HepG2 (cell line): ENCODE measurements at regions not wholly inside any gene's neighbourhood (a gene's known extent, or its start where the extent isn't known, plus 50 kb on each side); places are given as distances from the start of the nearest gene placed in this dataset.

Source experiments
- ATAC-seq: fragments of 200-7000 bp; cut with Tn5 transposase; 3 replicates; pipeline ENCODE4 v1.9.1; 2020; ENCODE audit warnings: mild to moderate bottlenecking, moderate library complexity
- BruUV-seq: library from RNA; stranded (reverse); fragments of 400-500 nt; replicated peaks from 2 replicates; lab custom pipeline; 2021; lab: Mats Ljungman, UMichigan
- CTCF ChIA-PET: fragments of 300-600 bp; formaldehyde crosslinking; extraction: SDS; loops from one replicate; lab custom pipeline; 2021; ENCODE audit warnings: low total read pairs, inconsistent platforms, low intra/inter-chr PET ratio; lab: Yijun Ruan, JAX
- POLR2A ChIA-PET: fragments of 350-600 bp; sonication (Branson Sonifier 250); formaldehyde crosslinking; loops from one replicate; lab custom pipeline; 2020; ENCODE audit warnings: antibody characterized with exemption, inconsistent platforms; lab: Yijun Ruan, JAX
- DNase-seq: peaks from one replicate; pipeline ENCODE4 v3.0.0-alpha.2; 2015; ENCODE audit warnings: low spot score
- FAIRE-seq: peaks from 3 replicates; lab custom pipeline; 2011; peaks lifted over from hg19 to GRCh38; lab: Jason Lieb, UNC
- H2AFZ ChIP-seq: one replicate; pipeline ENCODE4 v1.6.1; 2011; ENCODE audit warnings: low read length, inconsistent platforms
- H3K27ac ChIP-seq: fragments of 300-600 bp; 3 replicates; pipeline ENCODE4 v1.8.0; 2011; ENCODE audit warnings: mixed run types, mild to moderate bottlenecking, mixed read lengths, low read length, inconsistent platforms; ENCODE audit not compliant: insufficient read depth; ENCODE audit errors: extremely low read length
- H3K27me3 ChIP-seq, 2 experiments: fragments of 200-600 bp in 1 of 2; 2 replicates in 1 of 2; 3 replicates in 1 of 2; pipeline versions ENCODE4 v1.6.0 to v1.8.0; 2011; ENCODE audit warnings: low read length in 2 of 2, mild to moderate bottlenecking in 2 of 2, moderate library complexity in 2 of 2, inconsistent platforms in 1 of 2; ENCODE audit not compliant: insufficient read depth in 2 of 2, control insufficient read depth in 1 of 2
- H3K36me3 ChIP-seq, 2 experiments: fragments of 200-600 bp in 1 of 2; replicated peaks in 1 of 2; 2 replicates in 1 of 2; 3 replicates in 1 of 2; pipeline versions ENCODE4 v1.5.1 to v1.8.0; 2011; ENCODE audit warnings: low read length in 2 of 2, inconsistent platforms in 1 of 2; ENCODE audit not compliant: insufficient read depth in 2 of 2, control insufficient read depth in 1 of 2
- H3K4me1 ChIP-seq: 2 replicates; pipeline ENCODE4 v1.5.1; 2012; ENCODE audit warnings: low read length, inconsistent platforms; ENCODE audit not compliant: insufficient read depth
- H3K4me2 ChIP-seq: 2 replicates; pipeline ENCODE4 v1.6.0; 2011; ENCODE audit warnings: low read depth, low read length, inconsistent platforms
- H3K4me3 ChIP-seq, 3 experiments: fragments of 200-600 bp in 1 of 3; sonication (generic), shearing (Covaris generic) in 1 of 3; replicated peaks in 1 of 3; 2 replicates each; pipeline ENCODE4 v1.5.1; 2011 to 2016; ENCODE audit warnings: low read length in 3 of 3, inconsistent platforms in 2 of 3, low read depth in 2 of 3, mild to moderate bottlenecking in 2 of 3, control low read depth in 1 of 3, mixed read lengths in 1 of 3; ENCODE audit not compliant: insufficient read depth in 1 of 3
- H3K79me2 ChIP-seq: one replicate; pipeline ENCODE4 v1.6.1; 2011; ENCODE audit warnings: low read length, inconsistent platforms; ENCODE audit not compliant: insufficient read depth
- H3K9ac ChIP-seq: 2 replicates; pipeline ENCODE4 v1.6.0; 2011; ENCODE audit warnings: mild to moderate bottlenecking, low read depth, low read length, inconsistent platforms; ENCODE audit not compliant: insufficient read depth
- H3K9me3 ChIP-seq: 2 replicates; pipeline ENCODE4 v1.5.1; 2012; ENCODE audit warnings: mild to moderate bottlenecking, low read length
- H4K20me1 ChIP-seq: 2 replicates; pipeline ENCODE4 v1.6.0; 2011; ENCODE audit warnings: inconsistent platforms, mild to moderate bottlenecking, low read length, moderate library complexity; ENCODE audit not compliant: insufficient read depth
- ARID3A ChIP-seq: IDR thresholded peaks from 2 replicates; pipeline ENCODE4 v1.6.1; 2012; ENCODE audit warnings: low read depth, low read length, improper control_type of control experiment
- BORCS8-MEF2B ChIP-seq: sonication (generic); formaldehyde crosslinking; IDR thresholded peaks from 2 replicates; pipeline ENCODE4 v1.8.0; 2022; ENCODE audit warnings: mild to moderate bottlenecking, missing genetic modification reagents
- CCDC6 ChIP-seq: sonication (generic); formaldehyde crosslinking; IDR thresholded peaks from 2 replicates; pipeline ENCODE4 v1.8.1; 2022; ENCODE audit warnings: mild to moderate bottlenecking, missing genetic modification reagents, moderate library complexity
- ELK4 ChIP-seq: sonication (generic); formaldehyde crosslinking; IDR thresholded peaks from 2 replicates; pipeline ENCODE4 v1.9.0; 2021; ENCODE audit warnings: missing genetic modification reagents, borderline replicate concordance
- GLMP ChIP-seq: sonication (generic); formaldehyde crosslinking; IDR thresholded peaks from 2 replicates; pipeline ENCODE4 v1.9.0; 2021; ENCODE audit warnings: missing genetic modification reagents, mild to moderate bottlenecking, borderline replicate concordance
- KMT2A ChIP-seq: sonication (generic); formaldehyde crosslinking; IDR thresholded peaks from 2 replicates; pipeline ENCODE4 v1.4.0; 2020; ENCODE audit warnings: missing genetic modification reagents
- THRA ChIP-seq: sonication (generic); formaldehyde crosslinking; IDR thresholded peaks from 2 replicates; pipeline ENCODE4 v1.4.0; 2020; ENCODE audit warnings: missing genetic modification reagents, borderline replicate concordance
- ZBTB3 ChIP-seq: sonication (generic); formaldehyde crosslinking; IDR thresholded peaks from 2 replicates; pipeline ENCODE4 v1.4.0; 2020; ENCODE audit warnings: low read depth, mild to moderate bottlenecking, moderate library complexity, missing genetic modification reagents, borderline replicate concordance
- ZMAT3 ChIP-seq: sonication (generic); formaldehyde crosslinking; conservative IDR thresholded peaks from 2 replicates; pipeline ENCODE4 v1.7.0; 2021; ENCODE audit warnings: missing genetic modification reagents
- ZNF251 ChIP-seq: sonication (generic); formaldehyde crosslinking; IDR thresholded peaks from 2 replicates; pipeline ENCODE4 v1.9.0; 2021; ENCODE audit warnings: mild to moderate bottlenecking, missing genetic modification reagents
- ZNF280B ChIP-seq: sonication (generic); formaldehyde crosslinking; IDR thresholded peaks from 2 replicates; pipeline ENCODE4 v1.5.0; 2020; ENCODE audit warnings: missing genetic modification reagents, mild to moderate bottlenecking, borderline replicate concordance
- WGBS: methylation state at CpG from one replicate; pipeline ENCODE4 v1.1.6; 2017; ENCODE audit warnings: low lambda C conversion rate; 5-methylcytosine and 5-hydroxymethylcytosine counted together
- in situ Hi-C: cut with HindIII; loops from 2 replicates; pipeline ENCODE4 v1.10.0; 2017; ENCODE audit warnings: low pct_unique_long_range_greater_than_20kb; ENCODE audit not compliant: extremely low pct_ligation_motif_present
- intact Hi-C: fragments of 100-400 bp; cut with micrococcal nuclease; formaldehyde crosslinking; loops from one replicate; pipeline ENCODE4 v1.10.0; 2022; ENCODE audit not compliant: unreplicated experiment

GRCh38 chr9:74220327-74220726, 276.8 kb upstream of the RORB start:
- Histone ChIP-seq H3K4me1 (no peaks in the 10 kb centered on the region), H3K9ac (no peak overlapping the region), H2AFZ (no peak overlapping the region), H3K36me3 (no peaks in the 10 kb centered on the region)
- in situ Hi-C loops, result no loop called here
- no peak for FAIRE-seq
- no peak for TF ChIP-seq ZNF251 (CRISPR knock-in tag)
- TF ChIP-seq ZMAT3 (CRISPR knock-in tag), result no peak
- TF ChIP-seq ZBTB3 (CRISPR knock-in tag), result no peak
- no peak for TF ChIP-seq ELK4 (CRISPR knock-in tag)
- no peak for TF ChIP-seq ARID3A
- TF ChIP-seq ZNF280B (CRISPR knock-in tag), result no peak
- TF ChIP-seq KMT2A (CRISPR knock-in tag), result no peak
- no peak for TF ChIP-seq GLMP (CRISPR knock-in tag)
- TF ChIP-seq THRA (CRISPR knock-in tag), result no peak
- TF ChIP-seq CCDC6 (CRISPR knock-in tag), result no peak
- TF ChIP-seq BORCS8-MEF2B (CRISPR knock-in tag), result no peak
- TF ChIP-seq, all 625 proteins: peak for 0
- ChIA-PET CTCF (no interaction called here), POLR2A (no interaction called here)
- Histone ChIP-seq H3K27ac (no peak overlapping the region), H4K20me1 (no peaks in the 10 kb centered on the region), H3K79me2 (no peaks in the 10 kb centered on the region), H3K4me3 (no peak overlapping the region), H3K4me2 (no peak overlapping the region), H3K9me3 (peaks cover 37% of the 10 kb centered on the region), H3K27me3 (no peaks in the 10 kb centered on the region)
- 69% methylated on average over 2 of the region's 5 CpGs for WGBS
- intact Hi-C loops, result no loop called here
- no peak for ATAC-seq
- no TSS peak for BruUV-seq
- no peak for DNase-seq
